GM19328 (cell line): ENCODE measurements at regions not wholly inside any gene's neighbourhood (a gene's known extent, or its start where the extent isn't known, plus 50 kb on each side); places are given as distances from the start of the nearest gene placed in this dataset.

Experiments
- ATAC-seq: cut with Tn5 transposase; IDR thresholded peaks from one replicate; pipeline ENCODE4 v1.9.1; 2021; ENCODE audit warnings: mild to moderate bottlenecking, moderate library complexity; ENCODE audit not compliant: unreplicated experiment

DNA sequence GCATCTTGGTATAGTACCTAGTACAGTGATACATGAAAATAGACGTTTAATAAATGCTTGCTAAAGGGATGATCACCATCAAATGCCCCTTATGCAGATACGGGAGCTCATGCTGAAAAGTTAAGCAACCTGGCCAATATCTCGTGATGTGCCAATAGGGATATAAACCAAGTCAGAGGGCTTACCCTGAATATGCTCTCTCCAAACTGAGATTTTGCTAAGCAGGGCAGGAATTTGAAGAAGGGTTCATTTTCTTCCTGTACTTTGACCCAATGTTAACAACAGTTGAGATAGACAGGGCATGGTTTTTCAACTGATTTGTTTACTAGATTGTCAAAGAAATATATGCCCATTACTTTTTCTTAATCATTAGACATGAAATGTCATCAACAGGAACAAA, 219.3 kb upstream of the PREP start:
- ATAC-seq, result no peak

DNA sequence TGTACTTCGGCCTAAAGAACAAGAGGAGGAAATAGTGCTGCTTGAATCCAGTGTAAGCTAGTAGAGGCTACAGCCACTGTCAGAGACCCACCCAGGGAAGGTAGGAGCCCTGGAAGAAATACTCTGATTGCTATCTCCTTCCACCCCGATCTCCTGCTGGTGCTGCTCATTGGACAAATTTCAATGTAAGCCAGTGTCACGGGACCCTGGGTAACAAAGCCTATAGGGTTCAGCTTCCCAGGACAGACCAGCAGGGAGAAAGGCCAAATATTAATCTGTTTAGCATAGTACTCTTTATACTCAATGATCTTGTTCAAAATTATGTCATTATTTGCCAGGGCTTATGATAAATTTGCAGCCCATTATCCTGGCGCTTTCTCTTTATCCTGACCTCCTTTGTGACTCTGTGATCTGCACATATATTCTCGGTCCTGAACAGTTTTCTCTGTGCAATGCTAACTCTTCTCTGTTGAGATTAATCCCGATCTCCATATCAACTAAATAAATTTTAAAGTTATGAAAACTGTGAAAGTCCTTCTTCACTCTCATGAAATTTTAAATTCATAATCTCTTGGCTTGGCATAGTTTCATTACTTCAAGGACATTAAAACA, 218.8 kb upstream of the PREP start:
- no peak for ATAC-seq

DNA sequence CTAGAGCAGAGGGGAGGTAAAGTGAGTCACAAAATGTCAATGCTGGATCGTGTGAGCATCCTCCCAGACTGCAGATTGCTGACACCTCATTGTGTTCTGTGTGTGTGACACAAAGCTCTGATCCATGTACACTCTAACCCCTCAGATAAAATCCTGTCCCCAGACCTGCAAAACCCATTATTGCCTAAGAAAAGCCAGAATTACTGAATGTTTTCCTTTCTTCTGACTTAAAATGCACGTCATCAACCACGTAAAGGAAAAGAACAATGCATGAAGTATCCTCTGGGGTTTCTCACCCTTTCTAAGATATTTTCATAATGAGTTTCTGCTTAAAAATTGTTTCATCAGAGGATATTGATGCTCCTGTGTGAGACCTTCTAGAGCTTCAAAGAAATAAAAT, 218.0 kb upstream of the PREP start:
- no peak for ATAC-seq

DNA sequence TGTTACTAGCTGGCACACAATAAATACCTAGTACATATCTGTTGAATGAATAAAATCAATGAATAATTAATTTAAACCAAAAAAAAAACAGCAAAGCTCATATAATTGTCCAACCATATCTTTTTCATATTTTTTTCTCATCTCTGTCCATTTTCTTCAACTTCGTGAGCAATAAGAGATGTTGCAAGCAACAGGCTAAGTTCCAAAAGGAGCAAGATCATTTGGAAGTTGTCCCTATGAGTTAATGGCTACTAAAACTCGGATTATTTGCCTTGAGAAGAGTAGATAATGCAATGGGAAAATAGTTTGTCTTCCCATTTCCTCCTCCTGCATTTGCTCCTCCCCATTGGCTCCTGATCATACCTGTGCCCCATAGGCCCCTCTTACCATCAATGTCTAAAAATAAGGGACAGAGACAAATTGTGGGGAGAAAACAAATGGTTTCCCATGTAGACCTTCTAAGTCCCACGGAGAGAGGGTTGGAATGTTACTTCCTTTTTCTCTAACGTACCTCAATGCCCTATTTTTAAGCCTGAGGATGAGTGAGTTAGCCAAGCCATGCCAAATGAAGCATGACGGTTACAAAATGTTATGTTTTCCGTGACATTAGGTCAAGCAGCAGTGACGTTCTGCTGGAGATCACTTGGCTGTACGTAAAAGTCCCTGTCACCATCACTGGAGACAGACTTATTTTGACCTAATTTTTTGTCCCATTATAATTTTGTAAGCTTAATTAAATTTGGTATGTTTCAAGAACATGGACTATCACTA, 217.3 kb upstream of the PREP start:
- no peak for ATAC-seq

DNA sequence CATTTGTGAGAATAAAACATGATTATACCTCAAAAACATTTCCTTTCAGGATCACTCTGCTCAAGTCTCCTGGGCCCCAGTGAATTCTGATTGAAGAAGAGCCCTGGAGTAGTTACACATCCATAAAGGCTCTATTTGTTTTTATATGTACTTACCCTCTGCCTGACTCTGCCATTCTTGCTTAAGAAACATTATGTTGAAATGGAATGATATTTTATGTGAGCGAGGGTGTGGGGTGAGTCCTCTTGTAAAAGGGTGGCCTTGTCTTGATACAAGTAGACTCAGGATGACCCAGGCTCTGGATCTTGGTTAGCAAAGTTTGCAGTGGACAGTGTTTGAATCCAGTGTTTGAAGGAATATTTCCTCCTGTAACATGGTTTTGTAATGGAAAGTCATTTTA, 215.4 kb upstream of the PREP start:
- ATAC-seq, result no peak

DNA sequence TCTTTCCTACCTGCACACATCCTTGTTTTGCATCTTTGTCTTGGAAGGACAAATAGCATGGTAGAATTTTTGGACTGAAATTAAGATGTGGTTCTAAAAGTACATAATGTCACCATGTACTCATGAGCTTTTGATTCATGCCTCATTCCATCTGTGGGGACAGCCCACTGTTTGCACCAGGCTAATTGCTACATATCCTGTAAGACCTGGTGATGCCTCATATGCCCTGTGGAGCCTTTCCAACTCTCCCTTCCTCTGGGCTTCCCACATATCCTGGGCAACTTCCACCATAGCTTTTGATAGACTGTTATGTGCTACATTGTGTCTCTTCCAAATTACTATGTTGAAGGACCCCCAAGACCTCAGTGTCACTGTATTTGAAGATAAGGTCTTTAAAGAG, 213.6 kb upstream of the PREP start:
- no peak for ATAC-seq

DNA sequence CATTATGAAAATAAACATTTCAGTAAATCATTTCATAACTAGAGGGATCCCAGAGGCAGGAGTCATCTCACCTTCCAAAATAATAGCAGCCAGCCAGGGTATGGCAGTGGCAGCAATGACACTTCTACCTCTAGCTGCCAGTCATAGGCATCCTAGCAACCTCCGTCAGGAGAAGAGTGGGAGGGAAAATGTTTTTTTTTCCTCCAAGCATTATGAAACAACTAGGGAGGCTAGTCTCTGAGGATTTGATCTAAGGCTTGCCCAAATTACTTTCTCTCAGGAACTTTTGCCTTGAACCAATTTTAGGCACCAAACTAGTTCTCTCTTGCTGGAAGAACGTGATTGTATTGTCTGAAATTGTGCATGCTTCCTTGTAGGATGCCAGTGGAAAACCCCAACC, 208.7 kb upstream of the PREP start:
- no peak for ATAC-seq

DNA sequence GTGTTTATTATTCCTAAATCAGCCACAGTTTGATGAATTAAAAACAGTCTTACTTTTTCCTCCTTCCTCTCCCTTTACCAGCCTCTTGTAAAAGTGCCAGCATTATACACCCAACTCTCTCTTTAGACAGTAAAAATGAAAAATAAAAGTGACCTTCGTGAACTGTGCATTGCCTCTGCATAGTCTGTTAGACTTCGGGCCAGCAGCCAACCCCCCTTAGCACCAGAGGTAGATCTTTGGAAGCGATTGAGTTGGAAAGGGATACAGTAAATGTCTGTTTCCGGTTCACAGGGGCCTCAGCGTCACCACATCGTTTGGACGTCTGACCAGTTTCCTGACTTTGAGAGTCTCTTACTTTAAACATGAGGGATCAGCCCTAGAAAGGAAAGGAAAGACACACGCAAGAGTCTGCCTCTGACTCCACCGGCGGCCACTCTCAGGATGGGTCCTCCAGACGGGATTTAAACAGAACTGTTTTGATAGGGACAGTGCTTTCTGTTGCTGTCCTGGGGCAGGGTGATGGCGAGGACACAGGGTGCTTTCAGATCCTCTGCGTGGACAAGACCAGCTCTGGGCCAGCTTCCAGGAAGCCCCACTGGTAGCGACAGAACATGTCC, 206.6 kb upstream of the PREP start:
- no peak for ATAC-seq

DNA sequence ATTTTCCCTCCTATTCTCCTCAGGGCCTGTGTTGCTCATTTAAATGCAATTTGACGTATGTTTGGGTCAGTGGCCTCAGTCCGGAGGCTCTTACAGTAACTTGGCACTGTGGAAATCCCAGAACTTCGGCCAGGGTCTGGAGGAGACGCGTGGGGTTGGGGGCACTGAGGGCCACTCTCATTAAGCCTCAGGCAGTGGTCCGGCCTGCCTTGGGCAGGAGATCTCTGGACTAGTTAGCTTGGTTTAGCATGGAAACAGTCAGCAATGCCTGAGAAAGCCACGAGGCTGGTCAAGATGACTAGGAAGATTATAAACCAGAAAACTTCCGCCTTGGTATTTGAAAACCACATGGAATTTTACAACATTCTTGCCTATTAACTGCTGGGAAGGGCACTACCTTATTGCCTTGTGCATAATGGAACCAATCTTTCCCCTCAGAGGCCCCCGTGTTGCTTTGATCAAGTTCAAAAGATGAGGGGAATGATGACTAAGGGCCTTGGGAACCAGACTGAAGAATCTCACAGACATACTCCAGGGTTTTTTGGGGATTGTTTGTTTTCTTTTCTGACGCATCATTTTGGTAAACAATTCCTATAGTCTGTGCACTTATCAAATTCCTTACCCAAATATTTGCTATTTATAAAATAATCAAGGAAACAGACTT, 206.0 kb upstream of the PREP start:
- no peak for ATAC-seq

DNA sequence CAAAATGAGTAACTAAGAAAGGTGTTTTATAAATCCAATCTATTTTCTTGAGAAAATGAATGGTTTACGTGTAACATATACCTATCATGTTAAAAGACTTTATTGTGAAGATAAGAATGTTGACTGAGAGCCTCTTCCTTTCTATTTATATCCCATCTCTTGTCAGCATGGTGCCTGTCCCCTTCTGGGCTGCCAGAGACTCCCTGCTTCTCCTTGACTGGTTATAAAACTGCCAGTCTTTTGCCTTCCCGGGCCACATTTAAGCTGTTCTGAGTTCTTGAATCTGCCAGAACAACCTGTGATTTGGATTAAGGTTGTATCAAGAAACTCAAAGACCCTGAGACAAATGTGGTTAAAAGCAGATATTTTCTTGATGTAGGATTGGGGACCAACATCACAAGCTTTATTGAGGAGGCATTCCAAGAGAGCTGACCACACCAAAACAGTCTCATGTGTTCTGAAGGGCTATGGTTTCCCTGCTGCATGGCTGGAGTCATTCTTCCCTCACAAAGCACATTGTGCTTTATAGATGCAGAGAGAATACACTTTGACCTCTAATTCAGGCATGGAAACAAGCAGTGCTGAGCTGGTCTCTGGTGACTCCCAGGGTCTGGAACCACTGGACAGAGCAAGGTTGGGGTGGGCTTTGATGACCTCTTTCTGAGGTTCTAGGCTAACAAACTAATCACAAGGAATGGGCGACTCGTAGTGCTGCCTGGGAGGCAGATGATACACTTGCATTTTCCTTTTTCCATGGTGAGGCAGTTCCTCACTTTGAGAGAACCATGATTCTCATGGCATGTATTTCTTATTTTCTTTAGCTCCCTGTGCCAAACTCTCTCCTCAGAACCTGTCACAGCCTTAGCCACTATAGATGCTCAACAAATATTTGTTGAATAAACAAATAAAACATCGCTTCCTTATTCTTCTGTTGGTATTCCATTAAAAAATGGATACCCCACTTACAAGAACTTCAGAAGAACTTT, 205.0 kb upstream of the PREP start:
- ATAC-seq, result no peak

DNA sequence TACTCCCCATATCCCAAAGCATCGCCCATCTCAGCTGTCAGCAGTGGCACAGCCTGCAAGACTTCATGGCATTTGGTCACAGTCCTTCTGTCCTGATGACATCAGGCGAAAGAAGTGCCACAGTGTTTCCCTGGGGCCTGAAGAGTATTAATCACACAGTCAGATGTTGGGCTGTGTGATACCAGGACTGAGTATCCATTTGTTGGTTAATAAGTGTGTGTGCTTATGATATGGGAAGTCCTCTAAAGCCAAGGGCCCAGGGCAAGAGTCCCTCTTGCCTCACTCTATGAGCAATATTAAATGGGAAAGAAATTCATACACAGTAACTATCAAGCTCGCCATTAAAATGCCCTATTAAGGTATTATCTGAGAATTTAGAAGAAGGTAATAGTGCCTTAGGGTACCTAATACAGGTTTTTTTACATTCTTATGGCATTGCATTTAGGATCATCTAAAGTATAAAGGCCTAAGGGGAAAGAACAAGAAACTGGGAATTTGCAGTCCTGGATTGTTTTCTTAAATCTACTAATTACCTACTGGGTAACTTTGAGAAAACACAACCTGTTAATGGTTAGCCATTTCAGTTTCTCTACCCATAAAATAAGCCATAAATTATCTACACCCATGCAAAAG, 204.1 kb upstream of the PREP start:
- no peak for ATAC-seq

DNA sequence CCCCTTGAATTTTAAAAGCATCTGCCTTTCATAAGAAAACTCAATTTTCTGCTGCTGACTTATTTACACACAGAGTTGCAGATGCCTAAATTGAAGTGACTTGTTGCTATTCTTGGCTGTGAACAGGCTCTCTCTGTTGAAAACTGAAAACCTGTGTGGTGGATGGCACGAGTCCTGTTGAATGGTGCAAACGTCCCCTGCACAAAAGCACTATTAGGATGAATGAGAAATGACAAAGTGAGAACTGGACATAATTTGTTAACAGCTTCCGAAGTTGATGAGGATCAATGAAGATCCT, 201.7 kb upstream of the PREP start:
- no peak for ATAC-seq

DNA sequence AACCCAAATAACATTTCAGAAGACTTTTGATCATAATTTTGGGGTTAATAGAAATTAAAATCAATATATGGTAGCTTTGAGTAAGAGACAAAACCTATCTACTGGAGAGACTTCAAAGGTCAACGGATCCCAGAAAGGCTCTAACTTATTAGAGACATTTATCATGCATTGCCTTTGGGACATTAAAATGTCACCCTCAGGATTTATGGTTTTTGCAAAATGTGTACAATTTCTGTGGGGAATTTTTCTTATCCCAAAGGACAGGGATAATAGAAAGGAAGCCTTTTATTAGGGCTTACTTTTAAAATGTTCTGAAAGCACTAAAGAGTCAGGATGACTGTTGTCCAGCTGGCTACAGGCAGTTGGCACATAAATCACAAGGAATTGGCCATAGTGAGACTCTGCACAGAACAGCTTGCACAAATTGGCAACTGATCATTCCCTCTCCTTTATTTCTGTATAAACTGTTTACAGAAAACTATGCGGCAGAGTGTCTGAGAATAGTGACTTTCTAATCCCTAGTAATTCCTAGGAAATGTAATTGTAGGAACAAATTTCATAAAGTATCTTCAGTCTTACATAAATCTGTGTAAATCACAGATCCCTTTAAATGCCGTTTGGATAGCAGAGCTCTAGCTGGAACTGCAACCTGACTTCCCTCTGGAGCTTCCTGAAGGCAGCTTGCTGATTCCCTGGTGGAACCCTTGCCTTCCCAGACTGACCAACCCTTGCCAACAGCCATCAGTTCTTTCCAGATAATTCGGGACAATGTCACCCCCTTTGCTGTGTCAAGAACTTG, 201.1 kb upstream of the PREP start:
- ATAC-seq, result no peak

DNA sequence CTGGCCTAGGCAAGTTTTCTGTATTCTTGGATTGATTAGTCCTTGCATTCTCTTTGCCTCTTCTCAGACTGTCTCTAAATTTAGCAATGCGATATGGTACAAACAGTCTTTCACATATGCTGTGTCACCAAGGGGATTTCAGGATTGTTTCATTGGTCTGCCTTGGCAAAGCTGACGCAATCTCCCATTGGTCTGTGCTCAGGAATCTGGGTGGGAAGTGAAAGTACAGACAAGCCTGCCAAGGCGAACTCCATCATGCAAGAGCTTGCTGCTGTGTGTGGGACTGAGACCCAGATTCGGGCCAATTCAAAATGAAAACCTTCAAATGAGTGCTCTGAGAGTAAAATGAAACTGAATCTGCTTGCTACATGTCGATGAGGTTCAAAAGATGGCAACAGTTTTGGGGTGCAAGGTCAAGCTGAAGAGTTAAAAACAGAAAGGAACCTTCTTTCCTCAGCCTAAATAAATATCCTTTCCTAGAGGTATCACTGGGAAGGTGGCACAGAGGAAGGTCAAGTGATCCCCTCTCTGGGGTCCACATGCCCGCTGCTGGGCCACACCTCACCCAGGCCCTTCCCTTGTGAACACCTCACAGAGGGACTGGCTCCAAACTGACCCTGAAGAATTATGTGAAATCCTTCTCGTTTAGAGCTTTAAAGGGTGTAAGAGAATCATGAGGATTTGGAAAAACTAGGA, 198.8 kb upstream of the PREP start:
- peak; percentile 85 for ATAC-seq

DNA sequence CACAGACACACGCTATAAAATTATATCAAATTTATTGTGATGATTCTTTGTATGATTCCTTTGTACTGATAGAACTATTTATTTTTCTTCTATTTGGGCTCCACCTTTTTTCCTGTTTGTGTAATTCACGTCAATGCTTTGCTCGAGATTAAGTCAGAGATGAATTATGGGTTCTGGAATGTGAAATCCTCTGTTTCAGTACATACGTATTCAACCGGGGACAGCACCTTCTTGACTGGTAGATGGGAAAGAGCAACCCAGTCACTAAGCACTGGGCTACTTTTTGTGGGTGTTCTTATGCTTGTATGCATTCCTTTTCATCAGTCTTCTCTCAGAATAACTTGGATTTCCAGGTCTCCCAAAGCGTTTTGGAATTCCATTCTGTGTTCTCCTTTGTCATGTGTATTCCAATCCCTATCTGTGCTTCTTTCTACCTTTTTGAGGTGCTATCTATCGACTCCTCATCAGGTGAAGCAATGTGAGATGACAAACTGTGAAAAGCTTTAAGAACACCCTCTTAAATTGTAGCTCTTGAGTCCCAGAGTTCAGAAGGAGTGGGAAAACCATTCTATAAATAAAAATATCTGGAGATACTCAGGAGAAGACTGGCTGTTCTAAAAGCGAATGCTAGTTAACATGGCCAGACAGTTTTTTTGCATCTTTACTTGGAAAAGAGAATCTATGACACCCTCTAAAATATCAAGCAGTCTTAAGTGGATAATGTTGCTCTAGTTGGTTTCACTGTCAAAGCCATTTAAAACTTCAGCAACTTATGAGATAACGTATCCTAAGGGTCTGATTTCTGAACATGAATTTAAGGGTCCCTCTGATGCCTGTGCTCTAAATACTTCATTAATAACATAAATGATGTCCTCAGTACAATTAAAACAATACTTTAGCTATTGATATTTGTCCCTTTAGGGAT, 197.7 kb upstream of the PREP start:
- no peak for ATAC-seq

DNA sequence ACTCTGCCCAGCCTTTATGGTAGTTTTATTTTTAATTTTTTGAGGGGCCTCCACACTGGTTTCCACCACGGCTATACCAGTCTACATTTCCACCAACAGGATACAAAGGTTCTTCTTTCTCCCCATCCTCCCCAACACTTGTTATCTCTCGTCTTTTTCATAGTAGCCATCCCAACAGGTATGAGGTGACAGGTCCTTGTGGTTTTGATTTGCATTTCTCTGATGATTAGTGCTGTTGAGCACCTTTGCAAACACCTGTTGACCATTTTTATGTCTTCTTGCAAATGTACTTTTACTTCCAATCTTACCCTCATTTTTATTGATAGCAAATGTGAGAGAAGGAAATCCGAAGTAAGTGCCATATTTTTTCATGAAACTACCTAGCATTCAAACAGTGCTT, 195.4 kb upstream of the PREP start:
- ATAC-seq, result no peak

DNA sequence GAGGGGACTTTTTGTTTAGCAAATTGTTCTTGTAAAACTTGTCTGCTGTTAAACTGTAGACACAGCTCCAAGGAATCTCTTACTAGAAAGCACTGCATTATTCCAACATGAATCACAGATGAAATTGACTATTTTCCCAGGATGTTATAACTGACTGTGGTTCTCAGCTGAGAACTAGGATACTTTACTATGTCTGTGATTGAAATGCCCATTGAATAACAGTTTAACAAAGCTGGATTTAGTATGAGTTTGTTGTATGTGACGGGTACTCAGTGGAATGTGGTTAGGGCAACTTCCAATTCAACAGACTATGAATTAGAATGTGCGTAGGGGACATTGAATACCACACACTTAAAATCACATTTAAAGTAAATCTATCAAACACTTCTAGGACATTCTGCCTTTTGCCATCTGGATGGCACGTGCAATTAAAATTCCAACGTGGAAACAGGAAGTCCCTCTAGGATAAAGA, 193.4 kb upstream of the PREP start:
- ATAC-seq, result no peak

DNA sequence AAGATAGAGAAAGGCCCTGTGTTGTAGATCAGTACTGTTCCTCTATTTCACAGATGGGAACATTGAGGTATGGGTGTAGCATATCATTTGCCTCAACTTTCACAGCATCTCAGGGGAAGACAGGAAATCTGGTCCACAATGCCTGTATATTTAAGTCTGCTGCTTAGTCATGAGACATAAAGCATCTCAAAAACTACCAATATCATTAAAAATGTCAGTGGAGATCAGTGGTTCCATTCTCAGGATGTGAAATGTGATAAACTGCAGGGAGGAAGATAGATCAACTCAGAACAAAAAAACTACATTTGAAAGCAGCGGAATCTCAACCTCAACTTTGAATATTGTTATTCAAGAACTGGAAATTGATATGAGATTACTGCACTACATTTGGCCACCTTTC, 192.9 kb upstream of the PREP start:
- no peak for ATAC-seq
